ENCODE measurements at regions not wholly inside any gene's neighbourhood (a gene's known extent, or its start where the extent isn't known, plus 50 kb on each side); places are given as distances from the start of the nearest gene placed in this dataset.

- TF ChIP-seq CTCF (conservative IDR thresholded peaks at IDR 0.05; ENCODE audit: low read length): no peak
- TF ChIP-seq EZH2phosphoT487 (IDR thresholded peaks at IDR 0.05; ENCODE audit: borderline replicate concordance): no peak
Measured at GRCh38 chr5:40274568-40274967, 405.1 kb upstream of the PTGER4 start.

Measured in Loucy (cell line).